Esophagus squamous epithelium (tissue), 4 donors: ENCODE measurements at regions not wholly inside any gene's neighbourhood (a gene's known extent, or its start where the extent isn't known, plus 50 kb on each side); places are given as distances from the start of the nearest gene placed in this dataset.

Experiments
- CTCF ChIP-seq, 6 experiments: fragments of 450-650 bp in 4 of 6; fragments of 200-600 bp in 2 of 6; sonication (generic) in 2 of 6; IDR thresholded peaks; one replicate each; pipeline ENCODE4 v1.5.1; 2016 to 2019; ENCODE audit warnings: antibody characterized with exemption in 6 of 6, mild to moderate bottlenecking in 4 of 6, moderate library complexity in 4 of 6
- POLR2A ChIP-seq, 4 donors: fragments of 450-650 bp; IDR thresholded peaks; one replicate each; pipeline ENCODE4 v1.6.1; 2017; ENCODE audit warnings: antibody characterized with exemption in 4 of 4, mild to moderate bottlenecking in 4 of 4, moderate library complexity in 3 of 4

GRCh38 chr5:110346893-110347358 is 379.5 kb downstream of the TMEM232 start:
- TF ChIP-seq POLR2A (IDR thresholded peaks at IDR 0.05) (no peak), CTCF (IDR thresholded peaks at IDR 0.05) (no peak)
